Neural cell (in vitro differentiated cells): ENCODE measurements at regions not wholly inside any gene's neighbourhood (a gene's known extent, or its start where the extent isn't known, plus 50 kb on each side); places are given as distances from the start of the nearest gene placed in this dataset.

Source experiments
- H2AFZ ChIP-seq: fragments of 200-600, 300-800 bp; sonication (generic), shearing (Covaris generic); 2 replicates; pipeline ENCODE4 v1.6.0; 2014; ENCODE audit warnings: low read depth, mild to moderate bottlenecking, antibody characterized with exemption, low read length, moderate library complexity
- H3F3A ChIP-seq: fragments of 200-600 bp; shearing (Covaris generic); 2 replicates; pipeline ENCODE4 v1.6.1; 2016; ENCODE audit warnings: mild to moderate bottlenecking, moderate library complexity, mixed read lengths, antibody characterized with exemption, low read length; ENCODE audit not compliant: insufficient read depth, poor library complexity, severe bottlenecking
- H3K27ac ChIP-seq: fragments of 200-600, 300-800 bp; sonication (generic), shearing (Covaris generic); 2 replicates; pipeline ENCODE4 v1.5.1; 2014; ENCODE audit warnings: mild to moderate bottlenecking, low read length, moderate library complexity
- H3K27me3 ChIP-seq: fragments of 300-800, 200-600 bp; sonication (generic), shearing (Covaris generic); 2 replicates; pipeline ENCODE4 v1.6.0; 2014; ENCODE audit warnings: mild to moderate bottlenecking, low read depth, low read length, moderate library complexity; ENCODE audit not compliant: insufficient read depth
- H3K36me3 ChIP-seq: fragments of 300-800, 200-600 bp; sonication (generic), shearing (Covaris generic); 2 replicates; pipeline ENCODE4 v1.5.1; 2014; ENCODE audit warnings: mild to moderate bottlenecking, antibody characterized with exemption, low read length, moderate library complexity; ENCODE audit not compliant: insufficient read depth
- H3K4me2 ChIP-seq: fragments of 300-800, 200-600 bp; sonication (generic), shearing (Covaris generic); 2 replicates; pipeline ENCODE4 v1.6.0; 2014; ENCODE audit warnings: mild to moderate bottlenecking, low read length
- H3K4me3 ChIP-seq: fragments of 300-800, 200-600 bp; sonication (generic), shearing (Covaris generic); 2 replicates; pipeline ENCODE4 v1.5.1; 2014; ENCODE audit warnings: mild to moderate bottlenecking, low read length, moderate library complexity
- H3K79me2 ChIP-seq: fragments of 200-600 bp; shearing (Covaris generic); replicated peaks from 2 replicates; pipeline ENCODE4 v1.6.0; 2014; ENCODE audit warnings: mild to moderate bottlenecking, low read length, moderate library complexity; ENCODE audit not compliant: insufficient read depth
- H3K9ac ChIP-seq: fragments of 300-800, 200-600 bp; sonication (generic), shearing (Covaris generic); 2 replicates; pipeline ENCODE4 v1.6.1; 2016; ENCODE audit warnings: mild to moderate bottlenecking, low read length, mixed read lengths
- H3K9me2 ChIP-seq: fragments of 200-600 bp; shearing (Covaris generic); 2 replicates; pipeline ENCODE4 v1.6.1; 2016; ENCODE audit warnings: mild to moderate bottlenecking, low read length, mixed read lengths; ENCODE audit not compliant: insufficient read depth
- H3K9me3 ChIP-seq: fragments of 200-600, 300-800 bp; sonication (generic), shearing (Covaris generic); 2 replicates; pipeline ENCODE4 v1.6.1; 2016; ENCODE audit warnings: mild to moderate bottlenecking, mixed run types, low read length, moderate library complexity, mixed read lengths
- H4K20me1 ChIP-seq: fragments of 200-600 bp; shearing (Covaris generic); 2 replicates; pipeline ENCODE4 v1.6.1; 2016; ENCODE audit warnings: mild to moderate bottlenecking, mixed run types; ENCODE audit not compliant: insufficient read depth
- CTCF ChIP-seq: fragments of 450-650 bp; IDR thresholded peaks from 2 replicates; pipeline ENCODE4 v1.5.1; 2014; ENCODE audit warnings: antibody characterized with exemption, mild to moderate bottlenecking, moderate library complexity; ENCODE audit not compliant: poor library complexity, severe bottlenecking
- EP300 ChIP-seq: fragments of 450-650 bp; conservative IDR thresholded peaks from 2 replicates; pipeline ENCODE4 v1.6.1; 2014; ENCODE audit warnings: antibody characterized with exemption, mild to moderate bottlenecking, moderate library complexity; ENCODE audit not compliant: poor library complexity, severe bottlenecking
- EZH2 ChIP-seq: fragments of 200-600, 300-800 bp; shearing (Covaris generic), sonication (generic); IDR thresholded peaks from 2 replicates; pipeline ENCODE4 v1.6.1; 2014; ENCODE audit warnings: antibody characterized with exemption, low read length, borderline replicate concordance, mild to moderate bottlenecking; ENCODE audit not compliant: insufficient read depth, poor library complexity, severe bottlenecking
- MXI1 ChIP-seq: fragments of 450-650 bp; conservative IDR thresholded peaks from 2 replicates; pipeline ENCODE4 v1.6.1; 2014; ENCODE audit warnings: antibody characterized with exemption, mild to moderate bottlenecking; ENCODE audit not compliant: poor library complexity, severe bottlenecking
- POLR2AphosphoS5 ChIP-seq: IDR thresholded peaks from 2 replicates; pipeline ENCODE4 v1.6.1; 2012
- RAD21 ChIP-seq: fragments of 450-650 bp; conservative IDR thresholded peaks from 2 replicates; pipeline ENCODE4 v1.6.1; 2014; ENCODE audit warnings: antibody characterized with exemption, mild to moderate bottlenecking, moderate library complexity
- REST ChIP-seq: IDR thresholded peaks from 2 replicates; pipeline ENCODE4 v1.6.1; 2012; ENCODE audit warnings: borderline replicate concordance
- SMC3 ChIP-seq: fragments of 450-650 bp; conservative IDR thresholded peaks from 2 replicates; pipeline ENCODE4 v1.6.1; 2014; ENCODE audit warnings: antibody characterized with exemption, mild to moderate bottlenecking, moderate library complexity; ENCODE audit not compliant: poor library complexity
- TAF1 ChIP-seq: IDR thresholded peaks from 2 replicates; pipeline ENCODE4 v1.6.1; 2012; ENCODE audit warnings: low read depth

DNA sequence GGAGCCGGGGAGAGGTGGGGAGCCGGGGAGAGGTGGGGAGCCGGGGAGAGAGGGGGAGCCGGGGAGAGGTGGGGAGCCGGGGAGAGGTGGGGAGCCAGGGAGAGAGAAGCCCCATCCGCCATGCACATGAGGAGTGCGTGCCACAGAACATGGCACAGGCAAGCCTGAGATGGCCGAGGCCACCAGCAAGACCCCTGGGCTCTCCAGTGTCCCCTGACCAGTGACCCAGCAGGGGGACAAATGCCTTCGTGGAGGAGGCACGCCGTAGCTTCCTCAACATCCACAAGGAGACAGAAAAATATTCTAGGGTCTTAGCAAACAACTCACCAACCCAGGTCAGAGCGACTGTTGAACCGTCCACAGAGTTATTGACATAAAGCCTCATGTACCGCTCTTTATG, 618.8 kb downstream of the TBC1D22A start:
- Histone ChIP-seq H3K27me3 (no peaks in the 10 kb centered on the region), H3K9me3 (no peaks in the 10 kb centered on the region), H3K4me2 (no peak overlapping the region), H3K27ac (no peak overlapping the region), H3K4me3 (no peak overlapping the region), H3F3A (no peaks in the 10 kb centered on the region), H3K9me2 (no peaks in the 10 kb centered on the region), H3K36me3 (no peaks in the 10 kb centered on the region), H4K20me1 (no peaks in the 10 kb centered on the region), H3K9ac (no peak overlapping the region), H3K79me2 (no peaks in the 10 kb centered on the region), H2AFZ (no peak overlapping the region)
- TF ChIP-seq CTCF (no peak), RAD21 (no peak)

DNA sequence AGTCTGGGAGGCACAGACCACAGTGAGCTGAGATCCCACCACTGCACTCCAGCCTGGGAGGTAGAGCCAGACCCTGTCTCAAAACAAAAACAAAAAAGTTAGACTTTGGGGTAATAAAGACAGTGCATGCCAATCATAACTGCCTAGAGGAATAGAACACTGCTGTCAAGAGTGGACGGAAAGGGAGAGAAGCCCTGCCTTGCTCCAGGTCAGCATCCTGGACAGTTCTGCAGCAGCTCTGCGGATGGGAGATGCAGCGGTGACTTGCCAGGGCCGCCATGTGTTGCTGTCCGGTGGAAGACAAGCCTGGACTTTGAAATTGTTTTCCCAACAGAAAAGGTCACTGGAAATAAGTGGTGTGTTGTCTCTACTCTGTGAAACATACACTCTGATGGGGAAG, 618.2 kb downstream of the TBC1D22A start:
- H2AFZ ChIP-seq: no peak overlapping the region
- H3F3A ChIP-seq: no peaks in the 10 kb centered on the region
- H3K9ac ChIP-seq: no peak overlapping the region
- H3K9me2 ChIP-seq: no peaks in the 10 kb centered on the region
- no peak overlapping the region for H3K4me2 ChIP-seq
- H3K9me3 ChIP-seq: no peaks in the 10 kb centered on the region
- H3K27me3 ChIP-seq: no peaks in the 10 kb centered on the region
- H3K27ac ChIP-seq: no peak overlapping the region
- TF ChIP-seq EP300: no peak
- no peak for TF ChIP-seq RAD21
- no peak for TF ChIP-seq POLR2AphosphoS5
- no peak for TF ChIP-seq MXI1
- no peak for TF ChIP-seq REST
- no peak for TF ChIP-seq SMC3
- H4K20me1 ChIP-seq: no peaks in the 10 kb centered on the region
- no peaks in the 10 kb centered on the region for H3K36me3 ChIP-seq
- no peaks in the 10 kb centered on the region for H3K79me2 ChIP-seq
- no peak overlapping the region for H3K4me3 ChIP-seq

- Histone ChIP-seq H3F3A (no peaks in the 10 kb centered on the region), H3K4me3 (no peak overlapping the region), H3K27me3 (no peaks in the 10 kb centered on the region), H4K20me1 (no peaks in the 10 kb centered on the region), H3K27ac (no peak overlapping the region), H2AFZ (no peak overlapping the region), H3K36me3 (no peaks in the 10 kb centered on the region), H3K4me2 (no peak overlapping the region), H3K79me2 (no peaks in the 10 kb centered on the region), H3K9ac (no peak overlapping the region), H3K9me2 (no peaks in the 10 kb centered on the region), H3K9me3 (no peaks in the 10 kb centered on the region)
- TF ChIP-seq SMC3 (no peak), POLR2AphosphoS5 (no peak), TAF1 (no peak), REST (no peak), CTCF (no peak), MXI1 (no peak), EP300 (no peak), RAD21 (no peak), EZH2 (no peak)
Measured at GRCh38 chr22:47379037-47379436, 616.6 kb downstream of the TBC1D22A start.
